HG03135 (cell line): ENCODE measurements at regions not wholly inside any gene's neighbourhood (a gene's known extent, or its start where the extent isn't known, plus 50 kb on each side); places are given as distances from the start of the nearest gene placed in this dataset.
"Not testable (repeated sequence)": the region's sequence is repeated elsewhere in the genome, so short reads cannot be mapped to it uniquely, and the experiment has no call there.

ENCODE experiments used
- ATAC-seq: cut with Tn5 transposase; IDR thresholded peaks from one replicate; pipeline ENCODE4 v1.9.1; 2021; ENCODE audit warnings: mild to moderate bottlenecking, moderate library complexity; ENCODE audit not compliant: unreplicated experiment

GRCh38 chr3:124354150-124354549 is 362.2 kb upstream of the ROPN1 start:
- no peak for ATAC-seq

- no peak for ATAC-seq
These were observed 366.2 kb upstream of the ROPN1 start for GRCh38 chr3:124358156-124358555.

GRCh38 chr3:124360155-124360554 is 368.2 kb upstream of the ROPN1 start:
- no peak for ATAC-seq

GRCh38 chr3:124360563-124360962 is 368.6 kb upstream of the ROPN1 start:
- no peak for ATAC-seq

GRCh38 chr3:124361566-124361965 is 368.7 kb upstream of the UMPS start:
- ATAC-seq, result no peak

- no peak for ATAC-seq
These were observed 367.8 kb upstream of the UMPS start for GRCh38 chr3:124362455-124362854.

GRCh38 chr3:124363476-124363875 is 366.8 kb upstream of the UMPS start:
- ATAC-seq, result no peak

GRCh38 chr3:124364317-124365020 is 365.8 kb upstream of the UMPS start:
- no peak for ATAC-seq

GRCh38 chr3:124366655-124367054 is 363.6 kb upstream of the UMPS start:
- ATAC-seq, result not testable (repeated sequence)

GRCh38 chr3:124372775-124373174 is 357.5 kb upstream of the UMPS start:
- ATAC-seq, result no peak

- no peak for ATAC-seq
These were observed 356.7 kb upstream of the UMPS start for GRCh38 chr3:124373524-124373923.

GRCh38 chr3:124374583-124374982 is 355.7 kb upstream of the UMPS start:
- no peak for ATAC-seq

- ATAC-seq, result no peak
These were observed 348.5 kb upstream of the UMPS start for GRCh38 chr3:124381575-124382333.

- ATAC-seq, result no peak
These were observed 347.2 kb upstream of the UMPS start for GRCh38 chr3:124383051-124383450.

- no peak for ATAC-seq
These were observed 346.3 kb upstream of the UMPS start for GRCh38 chr3:124383846-124384466.

GRCh38 chr3:124384527-124384926 is 345.7 kb upstream of the UMPS start:
- ATAC-seq, result no peak

GRCh38 chr3:124385996-124386395 is 344.3 kb upstream of the UMPS start:
- no peak for ATAC-seq

GRCh38 chr3:124386996-124387595 is 343.2 kb upstream of the UMPS start:
- no peak for ATAC-seq

- no peak for ATAC-seq
These were observed 338.5 kb upstream of the UMPS start for GRCh38 chr3:124391774-124392173.

GRCh38 chr3:124393340-124393739 is 336.9 kb upstream of the UMPS start:
- ATAC-seq, result no peak

- ATAC-seq, result no peak
These were observed 335.1 kb upstream of the UMPS start for GRCh38 chr3:124395162-124395561.
